ENCODE measurements at regions not wholly inside any gene's neighbourhood (a gene's known extent, or its start where the extent isn't known, plus 50 kb on each side); places are given as distances from the start of the nearest gene placed in this dataset.
A peak's percentile ranks its signal among the peaks of the same experiment; 100 is the strongest.

DNA sequence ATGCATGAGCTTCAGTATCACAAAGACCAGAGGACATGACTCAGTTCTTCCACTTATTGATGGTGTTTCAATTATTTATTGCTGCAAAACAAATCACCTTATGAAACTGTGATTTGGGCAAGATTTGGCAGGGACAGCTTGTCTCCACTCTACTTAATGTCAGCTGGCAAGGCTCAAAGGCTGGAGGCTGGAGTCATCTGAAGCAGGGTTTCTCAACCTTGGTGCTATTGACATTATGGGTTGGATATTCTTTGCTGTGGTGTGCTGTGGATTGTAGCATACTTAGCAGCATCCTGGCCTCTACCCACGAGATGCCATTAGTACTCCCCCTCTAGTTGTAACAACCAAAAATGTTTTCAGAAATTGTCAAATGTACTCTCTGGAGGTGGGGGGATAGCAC, 138.8 kb upstream of the PEX5L start:
- Histone ChIP-seq H3K36me3 (ENCODE audit: control insufficient read depth, insufficient read depth, low read length) (no peaks in the 10 kb centered on the region), H3K27ac (ENCODE audit: insufficient read depth, low read length, poor library complexity, severe bottlenecking) (no peak overlapping the region), H3K9me3 (ENCODE audit: control insufficient read depth in 2 of 2, low read length in 2 of 2) (no peaks in the 10 kb centered on the region), H3K27me3 (ENCODE audit: control insufficient read depth, insufficient read depth, low read length) (no peaks in the 10 kb centered on the region), H3K4me1 (ENCODE audit: control insufficient read depth, insufficient read depth, low read length, poor library complexity, severe bottlenecking) (no peaks in the 10 kb centered on the region), H3K4me3 (ENCODE audit: low read depth, low read length) (no peak overlapping the region)
- Mint-ChIP-seq H3K27ac (no peak overlapping the region), H3K36me3 (no peaks in the 10 kb centered on the region), H3K4me1 (no peaks in the 10 kb centered on the region), H3K9me3 (peaks cover 0 to 8% (median 4%) of the 10 kb centered on the region in 7 donors), H3K27me3 (no peaks in the 10 kb centered on the region), H3K4me3 (no peak overlapping the region)
- ATAC-seq (ENCODE audit: low read depth in 2 of 2) (no peak), DNase-seq (no peak)

DNA sequence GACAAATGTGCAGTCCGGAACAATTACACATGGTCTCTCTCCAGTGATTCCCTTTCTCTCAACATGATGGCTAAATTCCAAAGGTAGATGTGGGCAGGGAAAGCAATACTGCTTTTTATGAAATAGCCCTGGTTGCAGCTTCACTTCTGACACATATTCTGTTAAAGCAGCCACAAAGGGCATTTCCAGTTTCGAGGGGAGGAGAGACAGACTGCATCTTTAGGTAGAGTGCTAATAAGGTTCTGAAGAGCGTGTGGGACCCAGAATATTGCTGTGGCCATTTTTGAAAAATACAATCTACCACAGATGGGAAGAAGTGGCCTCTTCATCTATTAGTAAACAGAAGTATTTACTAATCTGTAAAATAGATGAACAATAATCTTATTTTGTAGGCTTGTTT, 139.3 kb upstream of the PEX5L start:
- Histone ChIP-seq H3K27ac (ENCODE audit: insufficient read depth, low read length, poor library complexity, severe bottlenecking) (no peak overlapping the region), H3K9me3 (ENCODE audit: control insufficient read depth in 2 of 2, low read length in 2 of 2) (no peaks in the 10 kb centered on the region), H3K4me1 (ENCODE audit: control insufficient read depth, insufficient read depth, low read length, poor library complexity, severe bottlenecking) (no peaks in the 10 kb centered on the region), H3K4me3 (ENCODE audit: low read depth, low read length) (no peak overlapping the region), H3K27me3 (ENCODE audit: control insufficient read depth, insufficient read depth, low read length) (no peaks in the 10 kb centered on the region), H3K36me3 (ENCODE audit: control insufficient read depth, insufficient read depth, low read length) (no peaks in the 10 kb centered on the region)
- no peak for ATAC-seq (ENCODE audit: low read depth in 2 of 2)
- DNase-seq = no peak
- Mint-ChIP-seq H3K27me3 (no peaks in the 10 kb centered on the region), H3K9me3 (peaks cover 0 to 8% (median 4%) of the 10 kb centered on the region in 7 donors), H3K4me1 (no peaks in the 10 kb centered on the region), H3K27ac (no peak overlapping the region), H3K4me3 (no peak overlapping the region), H3K36me3 (no peaks in the 10 kb centered on the region)

DNA sequence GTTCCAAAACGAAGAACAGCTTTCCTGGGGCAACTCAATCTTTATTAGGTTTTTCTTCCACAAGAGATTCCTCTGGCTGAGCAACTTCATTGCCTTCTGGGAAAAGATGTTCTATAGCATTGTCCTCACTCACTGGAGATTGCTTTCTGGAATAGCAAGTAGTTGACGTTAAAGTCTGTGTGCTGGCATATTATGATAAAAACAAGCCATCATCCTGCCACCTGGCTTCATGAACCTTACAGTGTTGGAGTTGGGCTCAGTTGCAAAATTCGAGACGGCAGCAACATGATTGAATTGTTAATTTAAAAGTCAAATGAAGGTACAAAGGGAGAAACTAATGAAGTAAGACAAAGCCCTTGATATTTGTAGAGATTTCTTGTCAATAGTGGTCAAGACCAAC, 140.5 kb upstream of the PEX5L start:
- Histone ChIP-seq H3K27ac (ENCODE audit: insufficient read depth, low read length, poor library complexity, severe bottlenecking) (no peak overlapping the region), H3K36me3 (ENCODE audit: control insufficient read depth, insufficient read depth, low read length) (no peaks in the 10 kb centered on the region), H3K9me3 (ENCODE audit: control insufficient read depth in 2 of 2, low read length in 2 of 2) (no peaks in the 10 kb centered on the region), H3K4me1 (ENCODE audit: control insufficient read depth, insufficient read depth, low read length, poor library complexity, severe bottlenecking) (no peaks in the 10 kb centered on the region), H3K27me3 (ENCODE audit: control insufficient read depth, insufficient read depth, low read length) (no peaks in the 10 kb centered on the region), H3K4me3 (ENCODE audit: low read depth, low read length) (no peak overlapping the region)
- no peak for ATAC-seq (ENCODE audit: low read depth in 2 of 2)
- Mint-ChIP-seq H3K4me1 (no peaks in the 10 kb centered on the region), H3K27me3 (no peaks in the 10 kb centered on the region), H3K27ac (peak overlapping the region in 1 of 3 donors; percentile 4), H3K36me3 (no peaks in the 10 kb centered on the region), H3K4me3 (no peak overlapping the region), H3K9me3 (peaks cover 0 to 8% (median 4%) of the 10 kb centered on the region in 7 donors)
- DNase-seq = no peak

DNA sequence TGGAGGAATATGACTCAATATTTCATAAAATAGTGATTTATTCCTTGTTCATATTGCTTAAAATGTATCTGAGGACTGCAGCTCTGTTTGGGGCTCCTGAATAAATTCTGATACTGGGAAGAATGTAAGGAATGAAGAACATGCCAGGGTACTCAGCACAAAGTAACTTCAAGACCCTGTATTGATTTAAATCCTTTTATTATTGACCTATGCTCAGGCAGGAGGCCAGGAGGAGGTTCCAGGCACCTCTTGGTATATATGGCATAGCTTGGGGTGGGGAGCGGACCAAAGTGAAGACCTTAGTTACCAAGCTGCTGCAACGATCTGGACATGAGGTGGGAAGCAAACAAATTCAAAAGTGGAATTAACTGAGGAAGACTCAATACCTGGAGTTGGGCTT, 142.8 kb upstream of the PEX5L start:
- DNase-seq = no peak
- Mint-ChIP-seq H3K9me3 (peaks cover 0 to 5% (median 0%) of the 10 kb centered on the region in 7 donors), H3K27ac (no peak overlapping the region), H3K36me3 (no peaks in the 10 kb centered on the region), H3K27me3 (no peaks in the 10 kb centered on the region), H3K4me1 (no peaks in the 10 kb centered on the region), H3K4me3 (no peak overlapping the region)
- Histone ChIP-seq H3K27ac (ENCODE audit: insufficient read depth, low read length, poor library complexity, severe bottlenecking) (no peak overlapping the region), H3K4me3 (ENCODE audit: low read depth, low read length) (no peak overlapping the region), H3K9me3 (ENCODE audit: control insufficient read depth in 2 of 2, low read length in 2 of 2) (no peaks in the 10 kb centered on the region), H3K27me3 (ENCODE audit: control insufficient read depth, insufficient read depth, low read length) (no peaks in the 10 kb centered on the region), H3K4me1 (ENCODE audit: control insufficient read depth, insufficient read depth, low read length, poor library complexity, severe bottlenecking) (no peaks in the 10 kb centered on the region), H3K36me3 (ENCODE audit: control insufficient read depth, insufficient read depth, low read length) (no peaks in the 10 kb centered on the region)
- ATAC-seq (ENCODE audit: low read depth in 2 of 2) = no peak

DNA sequence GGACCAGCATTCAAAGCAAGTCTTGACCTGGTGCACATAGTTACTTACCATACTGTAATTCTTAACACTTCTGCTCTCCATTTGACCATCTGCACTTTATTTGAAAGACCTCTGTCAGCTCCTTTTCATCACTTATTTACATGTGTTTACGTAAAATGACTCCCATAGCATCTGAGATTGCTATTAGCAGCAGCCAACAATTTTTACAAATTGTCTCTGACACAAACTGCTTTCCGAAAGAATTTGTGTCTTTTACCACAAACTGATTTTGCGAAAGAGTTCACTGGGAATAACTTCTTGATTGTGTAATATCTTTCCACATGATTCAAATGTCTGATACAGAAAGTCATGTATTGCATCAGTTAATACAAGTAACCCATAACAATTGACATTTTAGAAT, 144.1 kb upstream of the PEX5L start:
- H3K36me3 Mint-ChIP-seq = no peaks in the 10 kb centered on the region
- no peaks in the 10 kb centered on the region for H3K9me3 ChIP-seq (ENCODE audit: control insufficient read depth in 2 of 2, low read length in 2 of 2)
- no peaks in the 10 kb centered on the region for H3K4me1 Mint-ChIP-seq
- no peak for DNase-seq
- H3K27ac Mint-ChIP-seq = no peak overlapping the region
- ATAC-seq (ENCODE audit: low read depth in 2 of 2) = no peak
- no peaks in the 10 kb centered on the region for H3K36me3 ChIP-seq (ENCODE audit: control insufficient read depth, insufficient read depth, low read length)
- H3K27ac ChIP-seq (ENCODE audit: insufficient read depth, low read length, poor library complexity, severe bottlenecking) = no peak overlapping the region
- H3K4me1 ChIP-seq (ENCODE audit: control insufficient read depth, insufficient read depth, low read length, poor library complexity, severe bottlenecking) = no peaks in the 10 kb centered on the region
- peaks cover 0 to 4% (median 2%) of the 10 kb centered on the region in 7 donors for H3K9me3 Mint-ChIP-seq
- H3K4me3 Mint-ChIP-seq = no peak overlapping the region
- no peak overlapping the region for H3K4me3 ChIP-seq (ENCODE audit: low read depth, low read length)
- H3K27me3 ChIP-seq (ENCODE audit: control insufficient read depth, insufficient read depth, low read length) = no peaks in the 10 kb centered on the region
- H3K27me3 Mint-ChIP-seq = no peaks in the 10 kb centered on the region

DNA sequence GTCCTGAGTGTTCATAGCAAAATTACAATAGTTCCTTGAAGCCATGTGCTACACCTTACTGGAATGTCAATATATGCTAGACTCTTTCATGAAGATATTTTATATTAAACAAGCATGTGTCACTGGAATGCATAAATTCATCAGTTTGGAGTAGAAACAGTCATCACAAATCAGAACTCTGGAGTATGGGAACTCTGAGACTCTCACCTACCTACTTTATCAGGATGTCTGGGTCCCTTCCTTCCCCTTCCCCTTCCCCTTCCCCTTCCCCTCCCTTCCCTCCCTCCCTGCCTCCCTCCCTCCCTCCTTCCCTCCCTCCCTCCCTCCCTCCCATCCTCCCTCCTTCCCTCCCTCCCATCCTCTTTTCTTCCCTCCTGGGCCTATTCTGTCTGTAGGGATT, 144.7 kb upstream of the PEX5L start:
- H3K4me3 ChIP-seq (ENCODE audit: low read depth, low read length) = no peak overlapping the region
- no peaks in the 10 kb centered on the region for H3K36me3 ChIP-seq (ENCODE audit: control insufficient read depth, insufficient read depth, low read length)
- Mint-ChIP-seq H3K4me1 (no peaks in the 10 kb centered on the region), H3K27ac (no peak overlapping the region), H3K36me3 (no peaks in the 10 kb centered on the region), H3K4me3 (no peak overlapping the region), H3K9me3 (peaks cover 0 to 4% (median 2%) of the 10 kb centered on the region in 7 donors), H3K27me3 (no peaks in the 10 kb centered on the region)
- ATAC-seq (ENCODE audit: low read depth in 2 of 2) (no peak), DNase-seq (no peak)
- H3K27me3 ChIP-seq (ENCODE audit: control insufficient read depth, insufficient read depth, low read length) = no peaks in the 10 kb centered on the region
- no peaks in the 10 kb centered on the region for H3K9me3 ChIP-seq (ENCODE audit: control insufficient read depth in 2 of 2, low read length in 2 of 2)
- H3K4me1 ChIP-seq (ENCODE audit: control insufficient read depth, insufficient read depth, low read length, poor library complexity, severe bottlenecking) = no peaks in the 10 kb centered on the region
- H3K27ac ChIP-seq (ENCODE audit: insufficient read depth, low read length, poor library complexity, severe bottlenecking) = no peak overlapping the region

DNA sequence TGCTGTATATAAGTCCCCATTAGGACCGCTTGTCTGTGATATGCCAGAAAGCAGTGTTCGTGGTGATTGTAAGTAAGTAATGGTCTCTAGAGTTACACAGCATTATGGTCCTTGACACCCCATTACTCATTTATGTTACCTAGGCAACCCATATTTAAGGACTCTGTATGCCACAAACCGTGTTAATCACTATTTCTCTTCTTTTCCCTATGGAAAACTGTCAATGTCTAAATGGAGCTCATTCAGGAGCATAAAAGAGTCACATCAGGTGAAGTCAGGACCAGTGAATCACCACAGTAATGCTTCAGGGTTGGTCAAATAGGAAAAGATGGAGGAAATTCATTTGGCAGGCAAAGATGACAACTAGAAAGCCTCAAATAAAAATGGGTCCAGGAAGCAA, 146.6 kb upstream of the PEX5L start:
- no peaks in the 10 kb centered on the region for H3K4me1 ChIP-seq (ENCODE audit: control insufficient read depth, insufficient read depth, low read length, poor library complexity, severe bottlenecking)
- H3K4me1 Mint-ChIP-seq = no peaks in the 10 kb centered on the region
- H3K27ac Mint-ChIP-seq = no peak overlapping the region
- ATAC-seq (ENCODE audit: low read depth in 2 of 2) = no peak
- no peaks in the 10 kb centered on the region for H3K27me3 Mint-ChIP-seq
- H3K4me3 Mint-ChIP-seq = no peak overlapping the region
- H3K27ac ChIP-seq (ENCODE audit: insufficient read depth, low read length, poor library complexity, severe bottlenecking) = no peak overlapping the region
- no peak for DNase-seq
- peaks cover 0 to 5% (median 3%) of the 10 kb centered on the region in 7 donors for H3K9me3 Mint-ChIP-seq
- H3K27me3 ChIP-seq (ENCODE audit: control insufficient read depth, insufficient read depth, low read length) = no peaks in the 10 kb centered on the region
- no peaks in the 10 kb centered on the region for H3K9me3 ChIP-seq (ENCODE audit: control insufficient read depth in 2 of 2, low read length in 2 of 2)
- H3K36me3 ChIP-seq (ENCODE audit: control insufficient read depth, insufficient read depth, low read length) = no peaks in the 10 kb centered on the region
- no peak overlapping the region for H3K4me3 ChIP-seq (ENCODE audit: low read depth, low read length)
- H3K36me3 Mint-ChIP-seq = no peaks in the 10 kb centered on the region

DNA sequence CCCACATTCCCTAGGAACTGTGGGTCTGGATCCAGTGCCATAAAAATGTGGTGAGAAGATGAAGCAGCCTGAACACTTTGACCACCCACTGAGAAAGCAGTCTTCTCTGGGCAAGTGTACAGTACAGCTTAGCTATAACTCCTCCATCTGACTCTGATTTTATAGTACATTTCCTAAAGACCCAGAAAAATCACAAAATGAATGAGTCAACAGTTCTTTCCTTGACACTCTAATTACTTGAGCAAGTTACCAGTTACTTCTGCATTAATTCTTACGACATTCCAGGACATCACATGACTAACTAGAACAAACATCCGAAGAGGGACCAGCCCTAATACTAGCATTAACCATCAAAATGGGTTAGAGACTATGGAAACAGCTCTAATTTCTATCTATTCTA, 148.1 kb upstream of the PEX5L start:
- Histone ChIP-seq H3K4me3 (ENCODE audit: low read depth, low read length) (no peak overlapping the region), H3K27me3 (ENCODE audit: control insufficient read depth, insufficient read depth, low read length) (no peaks in the 10 kb centered on the region), H3K4me1 (ENCODE audit: control insufficient read depth, insufficient read depth, low read length, poor library complexity, severe bottlenecking) (no peaks in the 10 kb centered on the region), H3K9me3 (ENCODE audit: control insufficient read depth in 2 of 2, low read length in 2 of 2) (no peaks in the 10 kb centered on the region), H3K36me3 (ENCODE audit: control insufficient read depth, insufficient read depth, low read length) (no peaks in the 10 kb centered on the region), H3K27ac (ENCODE audit: insufficient read depth, low read length, poor library complexity, severe bottlenecking) (no peak overlapping the region)
- H3K9me3 Mint-ChIP-seq = peaks cover 0 to 6% (median 2%) of the 10 kb centered on the region in 7 donors
- DNase-seq = no peak
- no peak overlapping the region for H3K4me3 Mint-ChIP-seq
- H3K27ac Mint-ChIP-seq = no peak overlapping the region
- no peaks in the 10 kb centered on the region for H3K36me3 Mint-ChIP-seq
- no peaks in the 10 kb centered on the region for H3K4me1 Mint-ChIP-seq
- H3K27me3 Mint-ChIP-seq = no peaks in the 10 kb centered on the region
- no peak for ATAC-seq (ENCODE audit: low read depth in 2 of 2)
